ENCODE measurements at regions not wholly inside any gene's neighbourhood (a gene's known extent, or its start where the extent isn't known, plus 50 kb on each side); places are given as distances from the start of the nearest gene placed in this dataset.

DNA sequence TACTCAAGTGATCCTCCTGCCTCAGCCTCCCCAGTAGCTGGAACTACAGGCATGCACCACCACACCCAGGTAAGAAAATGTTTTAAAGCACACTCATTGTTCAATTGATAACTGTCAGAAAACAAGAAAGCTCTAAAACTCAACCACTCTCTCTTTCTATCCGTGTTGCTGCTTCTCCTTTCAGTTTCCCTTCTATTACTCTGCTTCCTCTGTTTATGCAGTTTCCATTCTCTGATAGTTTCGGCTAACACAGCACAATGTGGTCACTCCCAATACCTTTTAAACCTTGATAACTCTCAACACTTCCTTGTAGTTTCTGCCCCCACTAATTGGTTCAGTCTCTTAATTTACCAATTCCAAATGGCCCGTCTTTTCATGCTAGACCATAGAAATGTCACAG is 59.2 kb upstream of the NR4A3 start:
- Histone ChIP-seq H2BK20ac (ENCODE audit: low read depth, low read length, poor library complexity, severe bottlenecking) (no peak overlapping the region), H3K23ac (ENCODE audit: insufficient read length, low read depth, low read length) (no peak overlapping the region), H3K79me2 (ENCODE audit: insufficient read depth, low read length) (no peaks in the 10 kb centered on the region), H3K18ac (ENCODE audit: insufficient read length, low read depth, low read length) (no peak overlapping the region), H3K9me3 (ENCODE audit: control insufficient read depth, low read depth, low read length) (no peaks in the 10 kb centered on the region), H3T11ph (ENCODE audit: low read length) (no peak overlapping the region), H3K27me3 (ENCODE audit: insufficient read depth, low read length) (no peaks in the 10 kb centered on the region), H2AFZ (ENCODE audit: low read length) (no peak overlapping the region), H3K4ac (ENCODE audit: low read depth, low read length) (no peak overlapping the region), H4K91ac (ENCODE audit: insufficient read length, low read depth, low read length) (no peak overlapping the region), H3K56ac (ENCODE audit: insufficient read length, low read depth, low read length) (no peak overlapping the region), H4K8ac (replicated peaks; ENCODE audit: insufficient read length, low read depth, low read length) (no peak overlapping the region), H3K4me1 (ENCODE audit: insufficient read depth, low read length) (no peaks in the 10 kb centered on the region), H2BK120ac (ENCODE audit: low read depth, low read length, poor library complexity, severe bottlenecking) (no peak overlapping the region), H3K9ac (ENCODE audit: extremely low read depth, insufficient read length, low read length) (no peak overlapping the region), H4K20me1 (ENCODE audit: control insufficient read depth, insufficient read depth, insufficient read length) (no peaks in the 10 kb centered on the region), H4K5ac (ENCODE audit: insufficient read length, low read depth, low read length) (no peak overlapping the region), H3K79me1 (ENCODE audit: insufficient read depth, low read depth, low read length, poor library complexity, severe bottlenecking) (no peaks in the 10 kb centered on the region), H2BK5ac (ENCODE audit: insufficient read length, low read length) (no peak overlapping the region), H2AK5ac (ENCODE audit: insufficient read length, low read length) (no peak overlapping the region), H3K4me2 (ENCODE audit: insufficient read depth, insufficient read length, low read length) (no peak overlapping the region), H3K14ac (ENCODE audit: insufficient read depth, low read length) (no peak overlapping the region), H2BK12ac (ENCODE audit: insufficient read length, low read depth, low read length) (no peak overlapping the region), H3K27ac (ENCODE audit: insufficient read length, low read depth, low read length) (no peak overlapping the region), H2BK15ac (ENCODE audit: low read depth, low read length) (no peak overlapping the region), H3K23me2 (ENCODE audit: insufficient read length, low read depth, low read length, poor library complexity, severe bottlenecking) (no peaks in the 10 kb centered on the region)
- Mint-ChIP-seq H3K4me1 (no peaks in the 10 kb centered on the region), H3K4me3 (no peak overlapping the region), H3K36me3 (ENCODE audit: insufficient read depth in 1 of 3, low read depth in 3 of 3) (no peaks in the 10 kb centered on the region), H3K27ac (no peak overlapping the region), H3K9me3 (no peaks in the 10 kb centered on the region), H3K27me3 (ENCODE audit: low read depth) (no peaks in the 10 kb centered on the region)
- WGBS (ENCODE audit: extremely low coverage, insufficient read length, low lambda C conversion rate): no CpG with 5 or more reads among the region's 3 CpGs
- DNase-seq: no peak
- TF ChIP-seq, protein P1, sequence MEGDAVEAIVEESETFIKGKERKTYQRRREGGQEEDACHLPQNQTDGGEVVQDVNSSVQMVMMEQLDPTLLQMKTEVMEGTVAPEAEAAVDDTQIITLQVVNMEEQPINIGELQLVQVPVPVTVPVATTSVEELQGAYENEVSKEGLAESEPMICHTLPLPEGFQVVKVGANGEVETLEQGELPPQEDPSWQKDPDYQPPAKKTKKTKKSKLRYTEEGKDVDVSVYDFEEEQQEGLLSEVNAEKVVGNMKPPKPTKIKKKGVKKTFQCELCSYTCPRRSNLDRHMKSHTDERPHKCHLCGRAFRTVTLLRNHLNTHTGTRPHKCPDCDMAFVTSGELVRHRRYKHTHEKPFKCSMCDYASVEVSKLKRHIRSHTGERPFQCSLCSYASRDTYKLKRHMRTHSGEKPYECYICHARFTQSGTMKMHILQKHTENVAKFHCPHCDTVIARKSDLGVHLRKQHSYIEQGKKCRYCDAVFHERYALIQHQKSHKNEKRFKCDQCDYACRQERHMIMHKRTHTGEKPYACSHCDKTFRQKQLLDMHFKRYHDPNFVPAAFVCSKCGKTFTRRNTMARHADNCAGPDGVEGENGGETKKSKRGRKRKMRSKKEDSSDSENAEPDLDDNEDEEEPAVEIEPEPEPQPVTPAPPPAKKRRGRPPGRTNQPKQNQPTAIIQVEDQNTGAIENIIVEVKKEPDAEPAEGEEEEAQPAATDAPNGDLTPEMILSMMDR (conservative IDR thresholded peaks at IDR 0.05): no peak
